GM23338 (cell line): ENCODE measurements at regions not wholly inside any gene's neighbourhood (a gene's known extent, or its start where the extent isn't known, plus 50 kb on each side); places are given as distances from the start of the nearest gene placed in this dataset.

Experiments used
- ATAC-seq: fragments of 200-7000 bp; cut with Tn5 transposase; 3 replicates; pipeline ENCODE4 v1.9.1; 2020
- DNase-seq: peaks from one replicate; pipeline ENCODE4 v3.0.0-alpha.2; 2015; ENCODE audit warnings: low spot score
- H2AFZ ChIP-seq: fragments of 200-600 bp; sonication (generic); 2 replicates; pipeline ENCODE4 v1.8.0; 2016; ENCODE audit warnings: antibody characterized with exemption, mild to moderate bottlenecking, moderate library complexity
- H3F3A ChIP-seq: fragments of 200-600 bp; sonication (generic); replicated peaks from 2 replicates; pipeline ENCODE4 v1.8.0; 2017; ENCODE audit warnings: antibody characterized with exemption, mixed run types, low read depth
- H3K27ac ChIP-seq: fragments of 200-600 bp; sonication (generic); 2 replicates; pipeline ENCODE4 v1.6.1; 2016; ENCODE audit warnings: low read depth
- H3K27me3 ChIP-seq: fragments of 200-600 bp; sonication (generic); 2 replicates; pipeline ENCODE4 v1.8.0; 2016; ENCODE audit warnings: mild to moderate bottlenecking, mixed run types, moderate library complexity; ENCODE audit not compliant: insufficient read depth
- H3K36me3 ChIP-seq: fragments of 200-600 bp; sonication (generic); 2 replicates; pipeline ENCODE4 v1.8.0; 2016; ENCODE audit warnings: mild to moderate bottlenecking; ENCODE audit not compliant: insufficient read depth
- H3K4me1 ChIP-seq: fragments of 200-600 bp; sonication (generic); 2 replicates; pipeline ENCODE4 v1.8.0; 2016; ENCODE audit warnings: mild to moderate bottlenecking, moderate library complexity; ENCODE audit not compliant: insufficient read depth
- H3K4me2 ChIP-seq: fragments of 200-600 bp; sonication (generic); 2 replicates; pipeline ENCODE4 v1.7.1; 2017; ENCODE audit warnings: mixed run types
- H3K4me3 ChIP-seq: fragments of 200-600 bp; sonication (generic); 2 replicates; pipeline ENCODE4 v1.6.1; 2016; ENCODE audit warnings: mixed run types
- H3K79me2 ChIP-seq: fragments of 200-600 bp; sonication (generic); replicated peaks from 2 replicates; pipeline ENCODE4 v1.8.0; 2017; ENCODE audit warnings: mild to moderate bottlenecking; ENCODE audit not compliant: insufficient read depth
- H3K9me2 ChIP-seq: fragments of 200-600 bp; sonication (generic); 2 replicates; pipeline ENCODE4 v1.8.0; 2017; ENCODE audit not compliant: insufficient read depth
- H4K20me1 ChIP-seq: fragments of 200-600 bp; sonication (generic); replicated peaks from 2 replicates; pipeline ENCODE4 v1.8.0; 2017; ENCODE audit warnings: mild to moderate bottlenecking; ENCODE audit not compliant: insufficient read depth
- H3K27ac Mint-ChIP-seq: 2 replicates; pipeline ENCODE4 v1.8.0; 2020; ENCODE audit warnings: inconsistent platforms, mild to moderate bottlenecking, moderate library complexity, mixed read lengths
- H3K27me3 Mint-ChIP-seq: 3 replicates; pipeline ENCODE4 v1.8.0; 2022; ENCODE audit warnings: low read depth, mild to moderate bottlenecking, moderate library complexity, mixed read lengths, inconsistent platforms; ENCODE audit not compliant: insufficient read depth, poor library complexity
- H3K36me3 Mint-ChIP-seq: 3 replicates; pipeline ENCODE4 v1.8.0; 2021; ENCODE audit warnings: low read depth, mild to moderate bottlenecking, inconsistent platforms, moderate library complexity, mixed read lengths
- H3K4me1 Mint-ChIP-seq: 3 replicates; pipeline ENCODE4 v1.8.0; 2020; ENCODE audit warnings: mild to moderate bottlenecking, inconsistent platforms, mixed read lengths
- H3K4me3 Mint-ChIP-seq: 3 replicates; pipeline ENCODE4 v1.8.0; 2021; ENCODE audit warnings: moderate library complexity, mild to moderate bottlenecking, inconsistent platforms, mixed read lengths
- H3K9me3 Mint-ChIP-seq: 3 replicates; pipeline ENCODE4 v1.8.0; 2020; ENCODE audit warnings: moderate library complexity, mild to moderate bottlenecking, inconsistent platforms, mixed read lengths
- CREB1 ChIP-seq: fragments of 250-450 bp; sonication (Bioruptor Pico); IDR thresholded peaks from 2 replicates; pipeline ENCODE4 v1.5.0; 2020; ENCODE audit warnings: low read depth, mild to moderate bottlenecking, moderate library complexity
- CTCF ChIP-seq, 2 experiments: fragments of 200-600 bp in 1 of 2; sonication (generic) in 1 of 2; conservative IDR thresholded peaks; 2 replicates each; pipeline versions ENCODE4 v1.5.1 to v1.6.1; 2016 to 2017; ENCODE audit warnings: antibody characterized with exemption in 2 of 2, low read depth in 2 of 2, mild to moderate bottlenecking in 2 of 2, moderate library complexity in 1 of 2
- ETS1 ChIP-seq: IDR thresholded peaks from 2 replicates; pipeline ENCODE4 v1.6.1; 2016; ENCODE audit warnings: antibody characterized with exemption
- EZH2 ChIP-seq: fragments of 200-600 bp; sonication (generic); IDR thresholded peaks from one replicate; pipeline ENCODE4 v1.8.0; 2017; ENCODE audit warnings: antibody characterized with exemption, mild to moderate bottlenecking, low read depth; ENCODE audit not compliant: unreplicated experiment
- EZH2phosphoT487 ChIP-seq: fragments of 200-600 bp; sonication (generic); IDR thresholded peaks from one replicate; pipeline ENCODE4 v1.8.1; 2018; ENCODE audit warnings: antibody characterized with exemption; ENCODE audit not compliant: unreplicated experiment
- JUNB ChIP-seq: IDR thresholded peaks from one replicate; pipeline ENCODE4 v1.6.1; 2016; ENCODE audit warnings: antibody characterized with exemption; ENCODE audit not compliant: unreplicated experiment
- NANOG ChIP-seq: IDR thresholded peaks from 2 replicates; pipeline ENCODE4 v1.6.1; 2016; ENCODE audit warnings: antibody characterized with exemption, borderline replicate concordance
- POLR2AphosphoS5 ChIP-seq: IDR thresholded peaks from 2 replicates; pipeline ENCODE4 v1.6.1; 2016; ENCODE audit warnings: antibody characterized with exemption, low read depth
- REST ChIP-seq: IDR thresholded peaks from one replicate; pipeline ENCODE4 v1.6.1; 2018; ENCODE audit warnings: antibody characterized with exemption; ENCODE audit not compliant: unreplicated experiment
- STAT1 ChIP-seq: IDR thresholded peaks from one replicate; pipeline ENCODE4 v1.6.1; 2016; ENCODE audit warnings: antibody characterized with exemption; ENCODE audit not compliant: unreplicated experiment
- ZNF114 ChIP-seq: fragments of 250-450 bp; sonication (Bioruptor Pico); IDR thresholded peaks from 2 replicates; pipeline ENCODE4 v1.5.0; 2020; ENCODE audit warnings: mild to moderate bottlenecking, moderate library complexity
- ZNF331 ChIP-seq: fragments of 250-450 bp; sonication (Bioruptor Pico); IDR thresholded peaks from 2 replicates; pipeline ENCODE4 v1.5.0; 2020; ENCODE audit warnings: low read depth, mild to moderate bottlenecking, moderate library complexity
- ZNF462 ChIP-seq: fragments of 250-450 bp; sonication (Bioruptor Pico); IDR thresholded peaks from 2 replicates; pipeline ENCODE4 v1.5.0; 2020; ENCODE audit warnings: mild to moderate bottlenecking, moderate library complexity

- H3K4me3 Mint-ChIP-seq: no peak overlapping the region
- H3K27me3 ChIP-seq: no peaks in the 10 kb centered on the region
- no peaks in the 10 kb centered on the region for H3K36me3 ChIP-seq
- H3K4me2 ChIP-seq: no peak overlapping the region
- peaks cover 7% of the 10 kb centered on the region; the same call in 1 of the 2 replicates for H3K9me2 ChIP-seq
- ATAC-seq (no peak), DNase-seq (no peak)
- H3K27ac ChIP-seq: no peak overlapping the region
- no peaks in the 10 kb centered on the region for H3F3A ChIP-seq
- no peak overlapping the region for H3K27ac Mint-ChIP-seq
- no peak overlapping the region for H2AFZ ChIP-seq
- no peaks in the 10 kb centered on the region for H3K79me2 ChIP-seq
- no peaks in the 10 kb centered on the region for H3K9me3 Mint-ChIP-seq
- no peaks in the 10 kb centered on the region; the same call in 1 of the 2 replicates for H4K20me1 ChIP-seq
- peaks cover 2% of the 10 kb centered on the region for H3K27me3 Mint-ChIP-seq
- TF ChIP-seq ZNF462 (CRISPR knock-in tag) (no peak), NANOG (no peak), JUNB (no peak), CREB1 (CRISPR knock-in tag) (no peak), REST (no peak), ZNF114 (CRISPR knock-in tag) (no peak), ZNF331 (no peak), ETS1 (no peak), EZH2 (no peak), STAT1 (no peak), CTCF (conservative IDR thresholded peaks at IDR 0.05; ENCODE audit: low read depth in 2 of 2) (no peak), POLR2AphosphoS5 (no peak), EZH2phosphoT487 (no peak)
- no peaks in the 10 kb centered on the region; the same call in 1 of the 2 replicates for H3K4me1 ChIP-seq
- no peak overlapping the region for H3K4me3 ChIP-seq
- no peaks in the 10 kb centered on the region for H3K36me3 Mint-ChIP-seq
- peaks cover 2% of the 10 kb centered on the region; the same call in 1 of the 3 replicates for H3K4me1 Mint-ChIP-seq
Observed at GRCh38 chr6:137702791-137703424, 164.2 kb upstream of the TNFAIP3 start.
